GM19035 (cell line): ENCODE measurements at regions not wholly inside any gene's neighbourhood (a gene's known extent, or its start where the extent isn't known, plus 50 kb on each side); places are given as distances from the start of the nearest gene placed in this dataset.

Experiments
- ATAC-seq: cut with Tn5 transposase; IDR thresholded peaks from one replicate; pipeline ENCODE4 v1.9.1; 2021; ENCODE audit not compliant: unreplicated experiment

DNA sequence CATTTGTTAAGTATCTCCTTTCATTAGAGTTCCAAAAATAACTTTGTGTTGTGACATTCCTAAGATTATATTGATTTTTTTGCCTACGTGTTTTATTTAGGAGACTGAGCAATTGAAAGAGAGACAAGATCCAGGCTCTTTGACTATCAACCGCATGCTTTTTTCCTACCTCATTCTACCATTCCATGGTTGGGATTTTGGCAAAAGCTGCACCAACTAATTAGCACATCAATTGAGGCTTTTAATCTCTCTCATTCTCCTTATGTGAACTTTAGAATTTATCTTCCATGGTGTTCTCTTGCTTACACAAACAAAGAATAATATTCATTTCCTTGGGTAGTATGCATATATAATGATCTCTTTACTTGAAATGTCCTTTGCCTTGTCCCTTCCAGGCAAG lies 338.7 kb upstream of the SMC2 start:
- ATAC-seq = no peak

DNA sequence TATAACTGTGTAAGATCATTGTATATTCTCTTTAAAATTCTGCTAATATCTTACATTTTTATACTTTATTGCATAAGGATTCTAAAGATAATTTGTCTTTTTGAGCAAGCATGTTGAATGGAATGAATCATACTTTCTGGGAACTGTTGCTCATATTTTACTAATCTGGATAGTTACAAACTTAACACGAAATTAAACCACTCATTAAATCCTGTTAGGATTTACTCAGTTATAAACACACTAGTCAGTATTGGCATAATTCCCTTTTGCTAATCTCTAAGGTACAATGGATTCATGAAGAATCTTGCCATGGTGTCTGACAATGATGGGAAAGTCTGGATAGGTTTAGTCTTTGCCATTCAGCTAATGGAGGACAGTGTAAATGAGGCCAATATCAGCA lies 338.1 kb upstream of the SMC2 start:
- no peak for ATAC-seq

DNA sequence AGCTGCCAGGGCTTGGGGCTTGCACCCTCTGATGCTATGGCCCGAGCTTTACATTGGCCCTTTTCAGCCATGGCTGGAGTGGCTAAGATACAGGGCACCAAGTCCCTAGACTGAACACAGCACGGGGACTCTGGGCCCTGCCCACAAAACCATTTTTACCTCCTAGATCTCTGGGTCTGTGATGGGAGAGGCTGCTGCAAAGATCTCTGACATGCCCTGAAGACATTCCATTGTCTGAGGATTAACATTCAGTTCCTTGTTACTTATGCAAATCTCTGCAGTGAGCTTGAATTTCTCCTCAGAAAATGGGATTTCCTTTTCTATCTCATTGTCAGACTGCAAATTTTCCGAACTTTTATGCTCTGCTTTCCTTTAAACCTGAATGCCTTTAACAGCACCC lies 337.0 kb upstream of the SMC2 start:
- no peak for ATAC-seq

DNA sequence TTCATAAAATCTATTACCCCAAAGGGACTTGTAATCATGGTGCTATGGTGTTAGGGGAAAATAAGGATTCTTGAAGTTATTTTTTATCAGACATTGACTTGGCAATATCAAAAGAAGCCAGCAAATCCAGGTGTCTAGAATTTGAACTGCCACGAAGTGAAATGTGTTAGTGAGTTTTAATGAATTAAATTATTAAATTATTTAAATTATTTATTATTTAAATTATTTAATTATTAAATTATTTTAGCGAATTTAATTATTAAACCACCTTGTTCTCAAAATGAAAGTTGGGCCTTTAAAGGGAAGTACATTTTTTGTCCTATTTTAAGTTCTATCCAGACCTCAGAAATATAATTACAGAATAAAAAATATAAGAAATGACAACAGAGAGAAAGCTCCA lies 332.6 kb upstream of the SMC2 start:
- no peak for ATAC-seq

DNA sequence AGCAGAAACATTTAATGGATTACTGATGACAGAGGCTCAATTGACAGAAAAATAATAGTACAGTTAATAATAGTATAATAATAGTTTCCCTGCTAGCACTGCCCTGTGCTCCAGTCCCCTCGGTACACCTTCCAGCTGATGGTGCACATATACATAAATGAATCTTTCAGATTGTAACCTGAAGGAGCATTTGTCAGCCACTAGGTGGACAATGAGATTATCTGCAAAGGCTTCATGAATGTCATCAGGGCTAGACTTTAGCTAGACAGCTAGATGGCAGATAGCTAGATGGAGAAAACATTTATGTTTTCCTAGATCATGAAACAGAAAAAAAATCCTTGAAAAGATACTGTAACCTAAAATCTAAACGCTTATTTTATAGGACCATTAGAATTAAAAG lies 304.4 kb upstream of the SMC2 start:
- peak; percentile 97 for ATAC-seq

DNA sequence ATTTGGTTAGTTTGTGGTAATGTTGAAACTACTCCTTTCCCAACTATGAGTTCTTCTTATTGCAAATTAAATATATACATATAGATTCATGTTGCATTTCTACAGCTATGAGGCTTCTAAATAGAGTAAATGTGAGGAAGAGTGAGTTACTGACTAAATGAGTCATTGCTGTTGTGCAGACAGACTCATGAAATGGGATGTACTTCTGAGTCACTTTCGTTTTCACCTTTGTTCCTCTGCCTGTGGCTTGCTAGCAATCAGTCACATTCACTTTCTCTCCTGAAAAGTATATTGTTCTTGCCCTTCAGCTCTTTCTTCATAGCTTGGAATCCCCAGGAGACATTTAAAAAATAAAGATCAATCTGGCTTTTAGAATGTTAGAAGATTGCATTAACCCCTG lies 295.5 kb upstream of the SMC2 start:
- ATAC-seq = peak; percentile 100

DNA sequence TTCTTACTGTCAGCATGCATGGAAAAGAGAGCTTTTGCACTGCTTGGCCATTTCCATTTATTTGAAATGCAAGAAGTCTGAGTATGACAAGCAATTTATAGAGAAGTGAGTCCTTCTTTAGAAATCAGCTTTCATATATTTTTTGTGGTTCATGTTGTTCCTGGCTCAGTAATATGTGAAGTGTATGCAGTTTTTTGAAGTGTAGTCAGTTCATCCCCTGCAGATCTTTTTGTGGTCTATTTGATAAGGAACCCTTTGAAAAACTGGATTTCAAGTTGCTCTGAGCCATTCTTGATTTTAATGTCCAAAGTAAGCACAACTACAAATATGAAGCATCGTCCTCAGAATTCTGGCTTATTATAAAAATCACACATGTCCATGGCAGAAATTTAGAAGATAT lies 294.1 kb upstream of the SMC2 start:
- no peak for ATAC-seq

DNA sequence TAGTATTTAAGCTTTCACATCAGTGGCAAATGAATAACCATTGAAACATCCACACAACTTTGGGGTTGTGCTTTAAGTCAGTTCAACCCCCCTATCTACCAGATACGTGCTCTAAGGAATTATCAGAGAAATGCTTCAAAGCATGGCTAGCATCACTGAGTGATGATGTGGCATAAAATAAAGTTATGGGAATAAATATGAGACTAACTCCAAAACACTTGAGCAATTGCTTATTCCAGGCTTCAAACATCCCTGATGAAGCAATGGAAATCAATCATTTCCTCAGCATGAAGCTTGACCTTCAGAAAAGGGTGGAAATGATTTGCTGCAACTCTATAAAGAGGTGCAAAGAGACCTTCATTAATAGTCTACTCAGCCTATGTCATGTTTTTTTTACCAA lies 292.0 kb upstream of the SMC2 start:
- no peak for ATAC-seq

DNA sequence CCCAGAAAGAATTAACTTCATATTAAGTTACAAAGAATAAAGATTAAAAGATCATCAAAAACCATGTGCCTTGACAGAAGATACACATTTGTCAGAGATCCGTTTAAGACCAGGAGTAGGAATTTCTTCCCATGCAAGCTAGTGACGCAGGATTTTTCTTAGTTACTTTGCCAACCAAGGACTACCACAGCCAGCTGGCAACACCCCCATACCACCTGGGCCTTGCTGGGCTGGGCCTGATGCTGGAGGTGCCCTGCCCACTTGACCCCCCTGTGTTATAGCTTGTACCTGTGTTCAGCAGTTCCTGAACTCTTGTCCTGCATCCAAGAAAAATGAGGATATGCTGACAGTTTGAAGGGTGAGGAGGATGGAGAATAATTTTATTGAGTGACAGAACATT lies 290.9 kb upstream of the SMC2 start:
- no peak for ATAC-seq

DNA sequence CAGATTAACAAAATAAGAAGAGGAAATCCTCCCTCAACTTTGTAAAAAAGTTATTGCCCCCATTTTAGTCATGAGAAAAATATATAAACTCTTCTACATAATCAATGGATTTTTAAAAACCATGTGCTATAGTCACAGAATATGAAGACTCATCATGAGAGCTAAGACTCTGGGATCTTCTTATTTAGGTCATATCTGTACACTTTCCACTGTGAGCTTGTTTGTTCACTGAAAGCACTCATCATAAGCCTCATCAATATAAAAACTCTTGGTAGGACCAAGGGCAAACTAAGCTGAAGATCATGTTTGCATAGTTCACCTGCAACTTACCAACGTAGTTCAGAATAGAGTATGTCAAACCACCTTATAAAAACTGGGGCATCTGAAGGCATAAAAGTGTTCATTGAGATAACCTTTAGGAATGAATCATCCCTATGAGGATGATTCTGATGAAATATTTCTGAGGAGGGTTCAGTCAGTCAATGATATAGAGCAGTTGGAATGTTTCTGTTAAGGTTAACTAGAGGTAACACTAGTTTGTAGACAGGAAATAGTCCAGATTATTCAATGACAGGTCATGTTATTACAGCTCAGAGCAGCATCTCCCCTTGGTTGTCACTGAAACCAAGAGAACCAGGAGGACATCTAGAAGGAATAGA lies 289.9 kb upstream of the SMC2 start:
- no peak for ATAC-seq

DNA sequence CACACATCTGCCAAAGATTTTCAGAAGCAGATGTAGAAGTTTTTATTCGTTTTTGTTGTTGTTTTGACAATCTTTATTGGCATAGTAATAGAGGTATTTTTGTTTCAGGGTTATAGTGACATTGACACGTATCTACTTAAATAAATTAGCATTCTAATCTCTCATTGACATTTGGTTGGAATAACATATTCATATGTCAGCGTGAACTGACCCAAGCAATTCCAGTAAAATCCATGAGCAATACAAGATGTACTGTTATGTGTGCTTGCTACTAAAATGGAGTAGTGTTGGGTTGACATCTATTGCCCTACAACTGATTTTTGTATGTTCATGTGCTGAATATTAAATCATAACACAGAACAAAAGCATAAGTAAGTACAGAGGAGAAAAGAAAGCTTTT lies 284.4 kb upstream of the SMC2 start:
- ATAC-seq = no peak

DNA sequence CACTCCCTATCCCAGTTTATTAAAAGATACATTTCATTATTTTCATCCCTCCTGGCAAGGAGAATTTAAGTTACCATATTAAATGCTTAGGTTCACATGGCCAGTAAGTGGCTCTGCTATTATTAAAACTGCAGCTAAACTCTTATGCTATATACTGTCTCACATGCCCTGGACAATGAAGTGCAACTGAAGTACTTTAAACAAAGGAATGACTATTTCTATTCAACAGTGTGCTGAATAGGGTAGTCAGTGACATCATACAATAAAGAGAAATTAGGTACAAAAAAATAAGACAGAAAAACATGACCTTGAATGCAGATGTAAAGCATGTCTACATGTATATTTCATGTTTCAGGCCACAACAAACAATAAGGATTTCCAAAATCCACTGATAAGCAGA lies 282.6 kb upstream of the SMC2 start:
- no peak for ATAC-seq

DNA sequence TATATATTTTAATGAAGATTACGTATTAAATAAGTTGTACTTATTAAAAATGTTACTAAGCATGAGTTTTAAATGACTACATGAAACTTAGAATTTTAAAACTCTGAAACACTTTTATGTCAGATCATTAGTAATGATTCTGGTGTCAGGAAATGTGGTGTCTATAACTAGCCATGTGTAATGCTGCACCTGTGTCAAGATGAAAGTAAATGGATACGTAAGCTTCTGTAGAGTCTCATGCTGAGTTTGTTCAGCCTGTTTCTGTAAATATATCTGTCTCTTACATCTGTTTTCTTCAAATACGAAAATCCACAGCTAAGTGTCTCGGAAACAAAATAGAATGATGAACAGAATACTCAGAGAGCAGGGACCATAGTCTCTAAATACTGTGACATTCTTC lies 278.0 kb upstream of the SMC2 start:
- ATAC-seq = no peak

DNA sequence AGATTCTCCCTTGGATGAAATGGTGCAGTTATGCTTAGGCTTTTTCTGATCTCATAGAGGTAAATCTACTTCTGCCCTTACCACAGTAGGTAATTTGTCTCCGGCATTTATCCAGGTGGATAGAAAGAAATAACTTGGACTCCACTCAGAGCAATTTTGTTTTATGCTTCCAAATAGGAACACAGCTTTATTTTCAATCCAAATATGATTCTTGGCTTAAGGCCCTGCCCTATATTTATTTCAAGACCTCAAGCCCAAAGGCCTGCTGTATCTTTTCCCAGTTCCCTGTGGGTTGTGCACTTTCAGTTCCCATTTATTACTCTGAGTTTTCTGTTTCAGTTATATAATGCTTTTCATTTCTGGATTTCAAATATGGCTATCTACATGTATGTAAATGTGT lies 274.2 kb upstream of the SMC2 start:
- ATAC-seq = no peak

DNA sequence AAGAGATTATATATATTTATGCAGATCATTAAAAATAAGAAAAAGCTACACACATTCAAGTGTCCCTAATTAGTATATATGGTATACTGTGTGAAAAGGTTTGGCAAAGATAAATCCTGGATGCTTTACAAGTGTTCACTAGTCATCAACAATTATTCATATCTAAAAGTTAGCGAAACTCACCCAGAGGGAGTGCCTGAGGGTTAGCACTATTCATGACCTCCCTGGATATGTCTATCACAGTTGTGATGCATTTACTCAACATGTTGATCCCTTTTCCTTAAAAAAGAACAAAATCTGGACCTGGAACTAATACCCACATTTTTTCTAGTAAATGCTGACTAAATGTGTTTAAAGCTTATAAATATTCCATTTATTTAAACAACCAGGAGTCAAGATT lies 273.0 kb upstream of the SMC2 start:
- no peak for ATAC-seq

DNA sequence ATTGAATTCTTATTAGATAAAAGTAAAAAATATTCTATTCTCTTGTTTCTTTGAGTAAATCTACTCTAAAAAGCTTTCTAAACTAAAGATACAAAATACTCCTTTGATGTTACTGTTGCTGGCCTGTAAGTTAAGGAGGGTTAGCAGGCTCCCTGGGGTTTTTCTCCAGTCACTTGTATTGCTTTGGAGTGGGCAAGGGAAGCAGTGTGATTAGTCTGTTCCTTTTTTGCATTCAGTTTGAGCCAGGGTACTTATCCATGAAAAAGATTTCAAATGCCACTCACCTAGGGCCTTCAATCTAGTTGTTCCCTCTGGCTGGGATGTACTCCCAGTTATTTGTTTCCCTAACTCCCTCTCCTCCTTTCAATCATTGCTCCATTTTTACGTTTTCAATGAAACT lies 256.2 kb upstream of the SMC2 start:
- ATAC-seq = no peak

DNA sequence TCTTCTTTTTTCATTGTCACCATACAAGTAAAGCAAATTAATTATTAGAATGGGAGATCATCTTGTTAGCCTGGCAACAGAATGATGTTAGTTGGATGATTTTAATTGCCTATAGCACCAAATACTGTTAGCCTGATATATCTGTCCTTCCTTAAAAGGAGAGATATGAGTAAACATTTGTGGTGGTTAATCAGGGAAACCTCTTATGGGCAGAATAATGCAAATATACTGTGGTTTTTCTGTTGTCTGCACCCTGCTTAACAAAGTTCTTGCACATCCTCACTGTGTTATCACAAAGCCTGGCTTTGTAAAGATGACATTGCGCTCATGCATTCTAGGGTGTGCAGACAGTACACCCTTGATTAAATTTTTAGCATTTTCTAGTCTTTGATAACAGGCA lies 254.9 kb upstream of the SMC2 start:
- no peak for ATAC-seq

DNA sequence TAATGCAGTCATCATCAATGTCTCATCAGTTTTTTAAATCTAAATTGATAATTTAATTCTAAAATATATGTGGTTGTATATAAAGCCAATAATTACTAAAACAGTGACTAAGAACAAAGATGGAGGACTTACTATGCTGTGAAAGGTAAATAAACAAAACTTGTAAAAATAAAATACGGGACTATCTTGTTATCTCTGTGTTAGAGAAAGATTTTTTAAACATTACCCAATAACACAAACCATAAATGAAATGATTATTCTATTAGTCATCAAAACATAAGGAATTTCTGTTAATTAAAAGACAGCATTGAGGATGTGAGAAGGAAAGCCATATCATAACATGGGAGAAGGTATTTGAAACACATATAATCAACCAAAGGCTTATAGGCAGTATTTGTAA lies 226.2 kb upstream of the SMC2 start:
- ATAC-seq = no peak

DNA sequence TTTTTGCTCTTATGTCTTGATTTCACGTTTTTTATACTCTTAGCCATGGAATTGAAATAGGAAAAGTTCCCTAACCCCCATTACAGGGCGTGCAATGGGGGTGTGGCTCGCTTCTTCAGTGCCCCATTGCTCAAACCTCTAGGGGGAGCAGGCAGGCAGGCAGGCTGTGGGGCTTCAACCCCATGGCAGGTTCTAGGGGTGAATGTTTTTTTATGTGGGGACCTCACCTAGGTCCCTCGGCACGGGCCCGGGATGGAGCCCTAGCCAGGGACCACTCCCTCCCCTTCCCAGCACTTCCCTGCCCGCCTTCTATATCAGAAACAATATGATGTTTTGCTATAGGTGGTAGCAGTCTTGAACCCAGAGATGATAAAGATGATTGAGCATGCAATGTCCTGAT lies 221.3 kb upstream of the SMC2 start:
- ATAC-seq = no peak

DNA sequence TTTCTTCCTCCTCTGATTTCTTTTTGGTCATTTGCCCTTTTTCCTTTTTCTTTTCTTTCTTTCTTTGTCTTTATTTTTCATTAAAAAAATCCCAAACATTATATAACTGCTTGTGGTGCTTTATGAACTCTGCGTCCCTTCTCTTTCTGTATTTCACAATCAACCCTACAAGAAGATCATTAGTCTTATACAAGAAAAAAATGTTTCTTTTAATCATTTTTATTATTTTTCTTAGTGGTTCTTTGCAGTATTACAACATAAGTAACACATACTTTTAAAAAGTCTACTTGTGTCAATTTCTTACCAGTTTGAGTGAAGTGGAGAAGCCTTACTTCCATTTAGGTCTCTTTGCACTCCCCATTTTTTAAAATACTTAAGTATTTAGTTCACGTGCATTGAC lies 212.7 kb upstream of the SMC2 start:
- no peak for ATAC-seq

DNA sequence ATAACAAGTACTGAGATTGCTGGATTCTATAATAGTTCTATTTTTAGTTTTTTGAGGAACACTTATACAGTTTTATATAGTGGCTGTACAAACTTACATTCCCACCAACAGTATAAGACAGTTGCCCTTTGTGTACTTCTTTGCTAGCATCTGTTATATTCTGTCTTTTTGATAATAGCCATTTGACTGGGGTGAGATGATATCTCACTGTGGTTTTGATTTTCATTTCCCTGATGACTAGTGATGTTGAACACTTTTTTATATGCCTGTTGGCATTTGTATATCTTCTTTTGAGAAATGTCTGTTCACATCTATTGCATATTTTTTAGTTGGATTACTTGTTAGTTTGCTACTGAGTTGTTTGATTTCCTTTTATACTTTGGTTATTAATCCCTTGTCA lies 204.1 kb upstream of the SMC2 start:
- no peak for ATAC-seq

DNA sequence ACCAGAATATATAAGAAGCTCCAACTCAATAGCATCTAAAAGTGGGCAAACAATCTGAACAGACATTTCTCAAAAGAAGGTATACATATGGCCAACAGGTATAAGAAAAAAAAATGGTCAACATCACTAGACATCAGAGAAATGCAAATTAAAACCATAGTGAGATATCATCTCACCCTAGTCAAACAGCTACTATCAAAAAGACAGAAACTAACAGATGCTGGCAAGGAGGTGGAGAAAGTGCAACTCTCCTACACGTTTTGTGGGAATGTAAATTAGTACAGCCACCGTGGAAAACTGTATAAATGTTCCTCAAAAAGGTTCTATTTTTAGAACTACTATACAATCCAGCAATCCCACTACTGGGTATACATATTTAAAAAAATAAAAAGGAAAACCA lies 199.9 kb upstream of the SMC2 start:
- ATAC-seq = no peak

DNA sequence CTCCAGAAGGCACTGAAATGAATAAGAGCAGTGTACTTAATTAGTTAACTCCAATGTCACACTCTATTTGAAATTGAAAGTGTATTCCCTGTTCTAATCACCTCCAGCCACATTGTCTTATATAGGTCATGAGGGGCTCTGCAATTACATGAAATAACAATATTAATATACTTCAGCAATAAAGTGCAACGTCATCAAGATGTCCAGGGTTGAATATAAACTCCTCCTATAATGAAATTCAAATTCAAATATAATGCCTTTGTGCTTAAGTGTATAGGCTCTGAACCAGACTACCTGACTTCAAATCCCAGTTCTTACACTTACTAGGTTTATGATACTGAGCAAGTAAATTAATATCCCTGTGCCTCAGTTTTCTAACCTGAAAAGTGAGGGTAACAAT lies 195.6 kb upstream of the SMC2 start:
- ATAC-seq = no peak

DNA sequence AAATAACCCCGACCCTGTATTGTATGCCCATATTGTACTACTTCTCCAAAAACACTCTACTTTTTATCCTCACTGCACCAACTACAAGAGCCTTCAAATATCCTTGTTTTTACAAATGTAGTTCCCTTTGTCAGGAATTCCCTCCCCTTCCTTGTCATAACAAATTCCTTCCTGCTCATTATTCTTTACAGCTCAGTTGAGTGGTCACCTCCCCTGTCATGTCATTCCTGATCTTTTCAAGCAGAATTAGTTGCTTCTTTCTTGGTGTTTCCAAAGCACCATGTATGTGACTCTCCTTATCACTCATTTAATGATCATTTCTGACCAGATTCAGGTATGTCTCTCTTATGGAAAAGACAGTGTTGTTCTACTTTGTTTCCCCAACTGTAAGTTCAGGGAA lies 194.2 kb upstream of the SMC2 start:
- no peak for ATAC-seq
